WTC11 (cell line): ENCODE measurements at regions not wholly inside any gene's neighbourhood (a gene's known extent, or its start where the extent isn't known, plus 50 kb on each side); places are given as distances from the start of the nearest gene placed in this dataset.

Experiments
- ATAC-seq: fragments of 200-7000 bp; cut with Tn5 transposase; 2 replicates; pipeline ENCODE4 v1.10.0; 2021; ENCODE audit warnings: mild to moderate bottlenecking, moderate library complexity
- CTCF ChIA-PET: fragments of 300-600 bp; sonication (Branson Sonifier 250); formaldehyde crosslinking; loops from one replicate; lab custom pipeline; 2021; ENCODE audit warnings: antibody characterized with exemption; lab: Charles Lee
- POLR2A ChIA-PET: fragments of 350-600 bp; sonication (Branson Sonifier 250); formaldehyde crosslinking; loops from one replicate; lab custom pipeline; 2021; ENCODE audit warnings: antibody characterized with exemption; lab: Charles Lee
- DNase-seq: peaks from one replicate; pipeline ENCODE4 v3.0.0; 2021; ENCODE audit warnings: low spot score
- H3K27ac Mint-ChIP-seq: 2 replicates; pipeline ENCODE4 v1.8.0; 2021; ENCODE audit warnings: mixed read lengths
- H3K27me3 Mint-ChIP-seq: 2 replicates; pipeline ENCODE4 v1.8.0; 2021; ENCODE audit warnings: low read depth, mild to moderate bottlenecking, moderate library complexity, mixed read lengths
- H3K36me3 Mint-ChIP-seq: 2 replicates; pipeline ENCODE4 v1.8.0; 2021; ENCODE audit warnings: mixed read lengths
- H3K4me1 Mint-ChIP-seq: 2 replicates; pipeline ENCODE4 v1.8.0; 2022; ENCODE audit warnings: mixed read lengths
- H3K4me3 Mint-ChIP-seq: 2 replicates; pipeline ENCODE4 v1.8.0; 2021; ENCODE audit warnings: mild to moderate bottlenecking, moderate library complexity, mixed read lengths
- H3K9me3 Mint-ChIP-seq: 2 replicates; pipeline ENCODE4 v1.8.0; 2021; ENCODE audit warnings: mixed read lengths
- CBFB ChIP-seq: sonication (generic); formaldehyde crosslinking; IDR thresholded peaks from 2 replicates; pipeline ENCODE4 v1.8.1; 2022; ENCODE audit warnings: mild to moderate bottlenecking, low read depth, missing genetic modification reagents
- CREB1 ChIP-seq: sonication (generic); formaldehyde crosslinking; IDR thresholded peaks from 2 replicates; pipeline ENCODE4 v1.8.0; 2023; ENCODE audit warnings: mild to moderate bottlenecking, missing genetic modification reagents
- CTCF ChIP-seq: fragments of 200-600 bp; IDR thresholded peaks from 2 replicates; pipeline ENCODE4 v1.8.0; 2022; ENCODE audit warnings: antibody characterized with exemption
- ETV6 ChIP-seq: sonication (generic); formaldehyde crosslinking; IDR thresholded peaks from 2 replicates; pipeline ENCODE4 v1.8.1; 2022; ENCODE audit warnings: mild to moderate bottlenecking, missing genetic modification reagents
- IRF2 ChIP-seq: sonication (generic); formaldehyde crosslinking; IDR thresholded peaks from 2 replicates; pipeline ENCODE4 v1.8.0; 2022; ENCODE audit warnings: low read depth, missing genetic modification reagents, borderline replicate concordance
- MAX ChIP-seq: sonication (generic); formaldehyde crosslinking; IDR thresholded peaks from 2 replicates; pipeline ENCODE4 v1.8.0; 2022; ENCODE audit warnings: mild to moderate bottlenecking, missing genetic modification reagents
- NFE2L1 ChIP-seq: sonication (generic); formaldehyde crosslinking; IDR thresholded peaks from 2 replicates; pipeline ENCODE4 v1.8.1; 2023; ENCODE audit warnings: missing genetic modification reagents
- NR2C2 ChIP-seq: sonication (generic); formaldehyde crosslinking; IDR thresholded peaks from 2 replicates; pipeline ENCODE4 v1.8.0; 2022; ENCODE audit warnings: mild to moderate bottlenecking, missing genetic modification reagents
- NR3C1 ChIP-seq: sonication (generic); formaldehyde crosslinking; conservative IDR thresholded peaks from 2 replicates; pipeline ENCODE4 v1.8.1; 2023; ENCODE audit warnings: low read depth, mild to moderate bottlenecking, missing genetic modification reagents
- OVOL2 ChIP-seq: fragments of 250-450 bp; sonication (Bioruptor Pico); IDR thresholded peaks from 2 replicates; pipeline ENCODE4 v1.9.0; 2021; ENCODE audit warnings: mild to moderate bottlenecking, borderline replicate concordance
- RORB ChIP-seq: fragments of 250-450 bp; sonication (Bioruptor Pico); IDR thresholded peaks from 2 replicates; pipeline ENCODE4 v1.9.0; 2021; ENCODE audit warnings: mild to moderate bottlenecking
- SMAD3 ChIP-seq: sonication (generic); formaldehyde crosslinking; IDR thresholded peaks from 2 replicates; pipeline ENCODE4 v1.8.0; 2022; ENCODE audit warnings: missing genetic modification reagents, mild to moderate bottlenecking, borderline replicate concordance
- TCF7 ChIP-seq: sonication (generic); formaldehyde crosslinking; IDR thresholded peaks from 2 replicates; pipeline ENCODE4 v1.8.0; 2022; ENCODE audit warnings: mild to moderate bottlenecking, low read depth, missing genetic modification reagents, moderate library complexity
- TEAD4 ChIP-seq: sonication (generic); formaldehyde crosslinking; IDR thresholded peaks from 2 replicates; pipeline ENCODE4 v1.8.0; 2022; ENCODE audit warnings: mild to moderate bottlenecking, missing genetic modification reagents
- TP53 ChIP-seq: sonication (generic); formaldehyde crosslinking; IDR thresholded peaks from 2 replicates; pipeline ENCODE4 v1.8.1; 2023; ENCODE audit warnings: mild to moderate bottlenecking, missing genetic modification reagents
- ZNF416 ChIP-seq: fragments of 250-450 bp; sonication (Bioruptor Pico); IDR thresholded peaks from 2 replicates; pipeline ENCODE4 v1.9.0; 2021; ENCODE audit warnings: mild to moderate bottlenecking, inconsistent platforms
- TF ChIP-seq, protein P1 (sequence below): sonication (generic); formaldehyde crosslinking; IDR thresholded peaks from 2 replicates; pipeline ENCODE4 v1.8.1; 2023; ENCODE audit warnings: mild to moderate bottlenecking, missing genetic modification reagents, moderate library complexity
- TF ChIP-seq, protein P2 (sequence below): fragments of 250-450 bp; sonication (Bioruptor Pico); IDR thresholded peaks from 2 replicates; pipeline ENCODE4 v1.9.0; 2021; ENCODE audit warnings: mild to moderate bottlenecking, borderline replicate concordance
- TF ChIP-seq, protein P3 (sequence below): sonication (generic); formaldehyde crosslinking; IDR thresholded peaks from 2 replicates; pipeline ENCODE4 v1.8.0; 2022; ENCODE audit warnings: mild to moderate bottlenecking, missing genetic modification reagents
- TF ChIP-seq, protein P4 (sequence below): sonication (generic); formaldehyde crosslinking; IDR thresholded peaks from 2 replicates; pipeline ENCODE4 v1.8.0; 2023; ENCODE audit warnings: mild to moderate bottlenecking, missing genetic modification reagents
- TF ChIP-seq, protein P5 (sequence below): sonication (generic); formaldehyde crosslinking; IDR thresholded peaks from 2 replicates; pipeline ENCODE4 v1.8.1; 2023; ENCODE audit warnings: mild to moderate bottlenecking, missing genetic modification reagents, moderate library complexity

DNA sequence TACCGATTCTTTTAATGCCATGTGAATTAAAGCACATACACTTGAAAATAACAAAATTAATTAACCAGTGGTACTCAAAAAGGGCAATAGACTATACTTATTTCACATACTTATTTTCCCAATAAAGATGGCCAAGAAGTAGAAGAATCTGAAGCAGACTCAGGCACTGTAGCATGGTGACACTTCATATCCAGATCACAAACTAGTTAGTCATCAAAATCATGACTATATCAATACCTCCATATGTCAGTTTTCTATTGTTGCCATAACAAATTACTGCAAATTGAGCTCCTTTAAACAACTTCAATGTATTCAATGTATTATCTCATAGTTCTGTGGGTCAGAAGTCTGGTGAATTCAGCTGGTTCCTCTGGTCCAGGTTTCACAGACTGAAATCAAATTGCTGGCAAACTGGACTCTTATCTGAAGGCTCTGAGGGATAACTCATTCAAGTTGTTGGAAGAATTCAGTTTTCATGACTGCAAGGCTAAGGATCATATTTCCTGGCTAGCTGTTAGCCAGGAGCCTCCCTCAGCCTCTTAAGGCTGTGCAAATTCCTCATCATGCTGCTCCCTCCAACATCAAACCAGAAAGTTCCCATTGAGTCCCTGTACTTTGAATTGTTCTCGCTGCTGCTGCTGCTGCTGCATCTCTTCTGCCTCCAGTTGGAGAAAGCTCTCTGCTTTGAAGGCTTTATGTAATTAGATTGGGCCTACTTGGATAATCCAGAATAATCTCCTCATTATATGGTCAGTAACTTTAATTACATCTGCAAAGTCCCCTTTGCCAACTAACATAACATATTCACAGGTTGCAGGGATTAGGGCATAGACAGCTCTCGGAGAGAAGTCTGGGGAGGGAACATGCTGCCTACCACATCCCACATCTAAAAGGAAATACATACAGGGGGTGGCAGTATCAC, 91.5 kb downstream of the MRPL39 start:
- Mint-ChIP-seq H3K4me3 (no peak overlapping the region), H3K4me1 (peaks cover 12% of the 10 kb centered on the region), H3K27ac (no peak overlapping the region), H3K27me3 (no peaks in the 10 kb centered on the region)
- ATAC-seq (peak; percentile 15; the same call in 1 of the 2 replicates), DNase-seq (no peak)
- POLR2A ChIA-PET: no interaction called here
- no peak for TF ChIP-seq CREB1 (CRISPR knock-in tag)
- TF ChIP-seq, protein P1, sequence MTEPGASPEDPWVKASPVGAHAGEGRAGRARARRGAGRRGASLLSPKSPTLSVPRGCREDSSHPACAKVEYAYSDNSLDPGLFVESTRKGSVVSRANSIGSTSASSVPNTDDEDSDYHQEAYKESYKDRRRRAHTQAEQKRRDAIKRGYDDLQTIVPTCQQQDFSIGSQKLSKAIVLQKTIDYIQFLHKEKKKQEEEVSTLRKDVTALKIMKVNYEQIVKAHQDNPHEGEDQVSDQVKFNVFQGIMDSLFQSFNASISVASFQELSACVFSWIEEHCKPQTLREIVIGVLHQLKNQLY (CRISPR knock-in tag): no peak
- no peak for TF ChIP-seq ZNF416 (CRISPR knock-in tag)
- no peak for TF ChIP-seq SMAD3 (CRISPR knock-in tag)
- no peak for TF ChIP-seq IRF2 (CRISPR knock-in tag)
- TF ChIP-seq, all 79 proteins: peak for 0
- H3K9me3 Mint-ChIP-seq: no peaks in the 10 kb centered on the region; the same call in 1 of the 2 replicates
- CTCF ChIA-PET: no interaction called here
- no peaks in the 10 kb centered on the region for H3K36me3 Mint-ChIP-seq

GRCh38 chr21:25513810-25514209, 93.5 kb downstream of the MRPL39 start:
- Mint-ChIP-seq H3K9me3 (no peaks in the 10 kb centered on the region), H3K36me3 (no peaks in the 10 kb centered on the region), H3K27me3 (no peaks in the 10 kb centered on the region), H3K27ac (no peak overlapping the region), H3K4me1 (peaks cover 10% of the 10 kb centered on the region), H3K4me3 (no peak overlapping the region)
- no peak for ATAC-seq
- ChIA-PET POLR2A (no interaction called here), CTCF (no interaction called here)
- DNase-seq: no peak
- TF ChIP-seq TP53 (CRISPR knock-in tag) (no peak), MAX (no peak), TCF7 (no peak), RORB (CRISPR knock-in tag) (no peak), CBFB (CRISPR knock-in tag) (no peak), NR2C2 (CRISPR knock-in tag) (no peak), CTCF (no peak), ETV6 (CRISPR knock-in tag) (no peak), OVOL2 (CRISPR knock-in tag) (no peak), TEAD4 (CRISPR knock-in tag) (no peak), NR3C1 (CRISPR knock-in tag) (no peak), NFE2L1 (no peak)
- TF ChIP-seq, protein P2, sequence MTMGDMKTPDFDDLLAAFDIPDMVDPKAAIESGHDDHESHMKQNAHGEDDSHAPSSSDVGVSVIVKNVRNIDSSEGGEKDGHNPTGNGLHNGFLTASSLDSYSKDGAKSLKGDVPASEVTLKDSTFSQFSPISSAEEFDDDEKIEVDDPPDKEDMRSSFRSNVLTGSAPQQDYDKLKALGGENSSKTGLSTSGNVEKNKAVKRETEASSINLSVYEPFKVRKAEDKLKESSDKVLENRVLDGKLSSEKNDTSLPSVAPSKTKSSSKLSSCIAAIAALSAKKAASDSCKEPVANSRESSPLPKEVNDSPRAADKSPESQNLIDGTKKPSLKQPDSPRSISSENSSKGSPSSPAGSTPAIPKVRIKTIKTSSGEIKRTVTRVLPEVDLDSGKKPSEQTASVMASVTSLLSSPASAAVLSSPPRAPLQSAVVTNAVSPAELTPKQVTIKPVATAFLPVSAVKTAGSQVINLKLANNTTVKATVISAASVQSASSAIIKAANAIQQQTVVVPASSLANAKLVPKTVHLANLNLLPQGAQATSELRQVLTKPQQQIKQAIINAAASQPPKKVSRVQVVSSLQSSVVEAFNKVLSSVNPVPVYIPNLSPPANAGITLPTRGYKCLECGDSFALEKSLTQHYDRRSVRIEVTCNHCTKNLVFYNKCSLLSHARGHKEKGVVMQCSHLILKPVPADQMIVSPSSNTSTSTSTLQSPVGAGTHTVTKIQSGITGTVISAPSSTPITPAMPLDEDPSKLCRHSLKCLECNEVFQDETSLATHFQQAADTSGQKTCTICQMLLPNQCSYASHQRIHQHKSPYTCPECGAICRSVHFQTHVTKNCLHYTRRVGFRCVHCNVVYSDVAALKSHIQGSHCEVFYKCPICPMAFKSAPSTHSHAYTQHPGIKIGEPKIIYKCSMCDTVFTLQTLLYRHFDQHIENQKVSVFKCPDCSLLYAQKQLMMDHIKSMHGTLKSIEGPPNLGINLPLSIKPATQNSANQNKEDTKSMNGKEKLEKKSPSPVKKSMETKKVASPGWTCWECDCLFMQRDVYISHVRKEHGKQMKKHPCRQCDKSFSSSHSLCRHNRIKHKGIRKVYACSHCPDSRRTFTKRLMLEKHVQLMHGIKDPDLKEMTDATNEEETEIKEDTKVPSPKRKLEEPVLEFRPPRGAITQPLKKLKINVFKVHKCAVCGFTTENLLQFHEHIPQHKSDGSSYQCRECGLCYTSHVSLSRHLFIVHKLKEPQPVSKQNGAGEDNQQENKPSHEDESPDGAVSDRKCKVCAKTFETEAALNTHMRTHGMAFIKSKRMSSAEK (CRISPR knock-in tag): no peak
- TF ChIP-seq, protein P3, sequence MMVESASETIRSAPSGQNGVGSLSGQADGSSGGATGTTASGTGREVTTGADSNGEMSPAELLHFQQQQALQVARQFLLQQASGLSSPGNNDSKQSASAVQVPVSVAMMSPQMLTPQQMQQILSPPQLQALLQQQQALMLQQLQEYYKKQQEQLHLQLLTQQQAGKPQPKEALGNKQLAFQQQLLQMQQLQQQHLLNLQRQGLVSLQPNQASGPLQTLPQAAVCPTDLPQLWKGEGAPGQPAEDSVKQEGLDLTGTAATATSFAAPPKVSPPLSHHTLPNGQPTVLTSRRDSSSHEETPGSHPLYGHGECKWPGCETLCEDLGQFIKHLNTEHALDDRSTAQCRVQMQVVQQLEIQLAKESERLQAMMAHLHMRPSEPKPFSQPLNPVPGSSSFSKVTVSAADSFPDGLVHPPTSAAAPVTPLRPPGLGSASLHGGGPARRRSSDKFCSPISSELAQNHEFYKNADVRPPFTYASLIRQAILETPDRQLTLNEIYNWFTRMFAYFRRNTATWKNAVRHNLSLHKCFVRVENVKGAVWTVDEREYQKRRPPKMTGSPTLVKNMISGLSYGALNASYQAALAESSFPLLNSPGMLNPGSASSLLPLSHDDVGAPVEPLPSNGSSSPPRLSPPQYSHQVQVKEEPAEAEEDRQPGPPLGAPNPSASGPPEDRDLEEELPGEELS (CRISPR knock-in tag): no peak
- TF ChIP-seq, protein P4, sequence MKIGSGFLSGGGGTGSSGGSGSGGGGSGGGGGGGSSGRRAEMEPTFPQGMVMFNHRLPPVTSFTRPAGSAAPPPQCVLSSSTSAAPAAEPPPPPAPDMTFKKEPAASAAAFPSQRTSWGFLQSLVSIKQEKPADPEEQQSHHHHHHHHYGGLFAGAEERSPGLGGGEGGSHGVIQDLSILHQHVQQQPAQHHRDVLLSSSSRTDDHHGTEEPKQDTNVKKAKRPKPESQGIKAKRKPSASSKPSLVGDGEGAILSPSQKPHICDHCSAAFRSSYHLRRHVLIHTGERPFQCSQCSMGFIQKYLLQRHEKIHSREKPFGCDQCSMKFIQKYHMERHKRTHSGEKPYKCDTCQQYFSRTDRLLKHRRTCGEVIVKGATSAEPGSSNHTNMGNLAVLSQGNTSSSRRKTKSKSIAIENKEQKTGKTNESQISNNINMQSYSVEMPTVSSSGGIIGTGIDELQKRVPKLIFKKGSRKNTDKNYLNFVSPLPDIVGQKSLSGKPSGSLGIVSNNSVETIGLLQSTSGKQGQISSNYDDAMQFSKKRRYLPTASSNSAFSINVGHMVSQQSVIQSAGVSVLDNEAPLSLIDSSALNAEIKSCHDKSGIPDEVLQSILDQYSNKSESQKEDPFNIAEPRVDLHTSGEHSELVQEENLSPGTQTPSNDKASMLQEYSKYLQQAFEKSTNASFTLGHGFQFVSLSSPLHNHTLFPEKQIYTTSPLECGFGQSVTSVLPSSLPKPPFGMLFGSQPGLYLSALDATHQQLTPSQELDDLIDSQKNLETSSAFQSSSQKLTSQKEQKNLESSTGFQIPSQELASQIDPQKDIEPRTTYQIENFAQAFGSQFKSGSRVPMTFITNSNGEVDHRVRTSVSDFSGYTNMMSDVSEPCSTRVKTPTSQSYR (CRISPR knock-in tag): no peak
- TF ChIP-seq, protein P1 (CRISPR knock-in tag): no peak
- TF ChIP-seq, protein P5, sequence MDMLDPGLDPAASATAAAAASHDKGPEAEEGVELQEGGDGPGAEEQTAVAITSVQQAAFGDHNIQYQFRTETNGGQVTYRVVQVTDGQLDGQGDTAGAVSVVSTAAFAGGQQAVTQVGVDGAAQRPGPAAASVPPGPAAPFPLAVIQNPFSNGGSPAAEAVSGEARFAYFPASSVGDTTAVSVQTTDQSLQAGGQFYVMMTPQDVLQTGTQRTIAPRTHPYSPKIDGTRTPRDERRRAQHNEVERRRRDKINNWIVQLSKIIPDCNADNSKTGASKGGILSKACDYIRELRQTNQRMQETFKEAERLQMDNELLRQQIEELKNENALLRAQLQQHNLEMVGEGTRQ: no peak
